ENCODE measurements at regions not wholly inside any gene's neighbourhood (a gene's known extent, or its start where the extent isn't known, plus 50 kb on each side); places are given as distances from the start of the nearest gene placed in this dataset.
"Not testable (repeated sequence)": the region's sequence is repeated elsewhere in the genome, so short reads cannot be mapped to it uniquely, and the experiment has no call there.

GRCh38 chr7:52616552-52616951, 418.9 kb upstream of the POM121L12 start:
- no peak for DNase-seq (ENCODE audit: extremely low read depth in 1 of 2, low read depth in 1 of 2)

- DNase-seq (ENCODE audit: extremely low read depth in 1 of 2, low read depth in 1 of 2) = no peak
Measured at GRCh38 chr7:52615021-52615695, 420.3 kb upstream of the POM121L12 start.

- no peak for DNase-seq (ENCODE audit: extremely low read depth in 1 of 2, low read depth in 1 of 2)
Measured at GRCh38 chr7:52609511-52609910, 425.9 kb upstream of the POM121L12 start.

GRCh38 chr7:52592698-52593097, 442.7 kb upstream of the POM121L12 start:
- DNase-seq (ENCODE audit: extremely low read depth in 1 of 2, low read depth in 1 of 2) = no peak

GRCh38 chr7:52586704-52587103, 448.7 kb upstream of the POM121L12 start:
- no peak for DNase-seq (ENCODE audit: extremely low read depth in 1 of 2, low read depth in 1 of 2)

GRCh38 chr7:52584041-52584440, 451.4 kb upstream of the POM121L12 start:
- DNase-seq (ENCODE audit: extremely low read depth in 1 of 2, low read depth in 1 of 2) = no peak

GRCh38 chr7:52573141-52573540, 462.3 kb upstream of the POM121L12 start:
- DNase-seq (ENCODE audit: extremely low read depth in 1 of 2, low read depth in 1 of 2) = not testable (repeated sequence)

- DNase-seq (ENCODE audit: extremely low read depth in 1 of 2, low read depth in 1 of 2) = no peak
Measured at GRCh38 chr7:52571026-52571425, 464.4 kb upstream of the POM121L12 start.

GRCh38 chr7:52569151-52569550, 466.3 kb upstream of the POM121L12 start:
- DNase-seq (ENCODE audit: extremely low read depth in 1 of 2, low read depth in 1 of 2) = no peak

GRCh38 chr7:52565974-52566373, 469.5 kb upstream of the POM121L12 start:
- DNase-seq (ENCODE audit: extremely low read depth in 1 of 2, low read depth in 1 of 2) = no peak

GRCh38 chr7:52555805-52556204, 479.6 kb upstream of the POM121L12 start:
- no peak for DNase-seq (ENCODE audit: extremely low read depth in 1 of 2, low read depth in 1 of 2)

GRCh38 chr7:52547308-52547910, 488.0 kb upstream of the POM121L12 start:
- DNase-seq (ENCODE audit: extremely low read depth in 1 of 2, low read depth in 1 of 2) = no peak

GRCh38 chr7:52541198-52541765, 494.2 kb upstream of the POM121L12 start:
- not testable (repeated sequence) for DNase-seq (ENCODE audit: extremely low read depth in 1 of 2, low read depth in 1 of 2)

GRCh38 chr7:52540041-52540440, 495.4 kb upstream of the POM121L12 start:
- DNase-seq (ENCODE audit: extremely low read depth in 1 of 2, low read depth in 1 of 2) = no peak

- no peak for DNase-seq (ENCODE audit: extremely low read depth in 1 of 2, low read depth in 1 of 2)
Measured at GRCh38 chr7:52539414-52539813, 496.0 kb upstream of the POM121L12 start.

GRCh38 chr7:52537051-52537450, 498.4 kb upstream of the POM121L12 start:
- DNase-seq (ENCODE audit: extremely low read depth in 1 of 2, low read depth in 1 of 2) = no peak

GRCh38 chr7:52525772-52526341, 509.6 kb upstream of the POM121L12 start:
- no peak for DNase-seq (ENCODE audit: extremely low read depth in 1 of 2, low read depth in 1 of 2)

- DNase-seq (ENCODE audit: extremely low read depth in 1 of 2, low read depth in 1 of 2) = no peak
Measured at GRCh38 chr7:52518869-52519268, 516.6 kb upstream of the POM121L12 start.

GRCh38 chr7:52512656-52513055, 522.8 kb upstream of the POM121L12 start:
- no peak for DNase-seq (ENCODE audit: extremely low read depth in 1 of 2, low read depth in 1 of 2)

- no peak for DNase-seq (ENCODE audit: extremely low read depth in 1 of 2, low read depth in 1 of 2)
Measured at GRCh38 chr7:52507546-52508255, 527.7 kb upstream of the POM121L12 start.

GRCh38 chr7:52506325-52506724, 529.1 kb upstream of the POM121L12 start:
- no peak for DNase-seq (ENCODE audit: extremely low read depth in 1 of 2, low read depth in 1 of 2)
